Upper lobe of left lung (tissue), 4 donors: ENCODE measurements at regions not wholly inside any gene's neighbourhood (a gene's known extent, or its start where the extent isn't known, plus 50 kb on each side); places are given as distances from the start of the nearest gene placed in this dataset.

Experiments
- CTCF ChIP-seq, 6 experiments: fragments of 450-650 bp in 4 of 6; fragments of 200-600 bp in 2 of 6; sonication (generic) in 2 of 6; IDR thresholded peaks; one replicate each; pipeline ENCODE4 v1.5.1; 2016 to 2019; ENCODE audit warnings: antibody characterized with exemption in 6 of 6
- EP300 ChIP-seq, 4 donors: sonication (generic); formaldehyde crosslinking; IDR thresholded peaks; one replicate each; pipeline ENCODE4 v1.5.1; 2017; ENCODE audit warnings: antibody characterized with exemption in 4 of 4, control low read depth in 2 of 4

GRCh38 chrX:8906299-8906938 is 105.2 kb upstream of the FAM9A start:
- TF ChIP-seq CTCF (IDR thresholded peaks at IDR 0.05) (no peak), EP300 (IDR thresholded peaks at IDR 0.05) (no peak)
